ENCODE measurements at regions not wholly inside any gene's neighbourhood (a gene's known extent, or its start where the extent isn't known, plus 50 kb on each side); places are given as distances from the start of the nearest gene placed in this dataset.

- no peak overlapping the region for H3K4me3 ChIP-seq
- intact Hi-C loops (cut with DNase I; ENCODE audit: low total_unique reads): no loop called here
- no peak for DNase-seq
These were observed 222.7 kb downstream of the ANKRD60 start for GRCh38 chr20:58005581-58006345.

GRCh38 chr20:58004900-58005299 lies 223.6 kb downstream of the ANKRD60 start:
- H3K4me3 ChIP-seq: no peak overlapping the region
- no peaks in the 10 kb centered on the region for H3K9me3 ChIP-seq
- TF ChIP-seq CTCF (IDR thresholded peaks at IDR 0.05): no peak
- no peak for TF ChIP-seq POLR2A (IDR thresholded peaks at IDR 0.05)
- no peak for TF ChIP-seq EP300 (IDR thresholded peaks at IDR 0.05)
- no peak for TF ChIP-seq POLR2AphosphoS5 (IDR thresholded peaks at IDR 0.05)
- H3K4me1 ChIP-seq: peaks cover 0 to 1% (median under 1%) of the 10 kb centered on the region in 4 donors
- H3K27me3 ChIP-seq: peaks cover 0 to 7% (median 0%) of the 10 kb centered on the region in 3 donors
- no peak for DNase-seq
- H3K36me3 ChIP-seq: no peaks in the 10 kb centered on the region
- no peak overlapping the region for H3K27ac ChIP-seq
- intact Hi-C loops (cut with DNase I; ENCODE audit: low total_unique reads): no loop called here
- 72 to 82% (median 79%) methylated on average over 4 of the region's 4 CpGs for WGBS, 5 donors

More at GRCh38 chr20:58005581-58006345, 222.7 kb downstream of the ANKRD60 start:
- no peaks in the 10 kb centered on the region for H3K36me3 ChIP-seq
- TF ChIP-seq POLR2AphosphoS5 (IDR thresholded peaks at IDR 0.05) (no peak), POLR2A (IDR thresholded peaks at IDR 0.05) (no peak), CTCF (IDR thresholded peaks at IDR 0.05) (no peak), EP300 (IDR thresholded peaks at IDR 0.05) (no peak)
- WGBS, 5 donors: 75 to 86% (median 82%) methylated on average over 7 to 8 of the region's 8 CpGs
- H3K27me3 ChIP-seq: peaks cover 0 to 15% (median 0%) of the 10 kb centered on the region in 3 donors
- H3K9me3 ChIP-seq: no peaks in the 10 kb centered on the region
- H3K27ac ChIP-seq: no peak overlapping the region
- H3K4me1 ChIP-seq: no peaks in the 10 kb centered on the region

DNA sequence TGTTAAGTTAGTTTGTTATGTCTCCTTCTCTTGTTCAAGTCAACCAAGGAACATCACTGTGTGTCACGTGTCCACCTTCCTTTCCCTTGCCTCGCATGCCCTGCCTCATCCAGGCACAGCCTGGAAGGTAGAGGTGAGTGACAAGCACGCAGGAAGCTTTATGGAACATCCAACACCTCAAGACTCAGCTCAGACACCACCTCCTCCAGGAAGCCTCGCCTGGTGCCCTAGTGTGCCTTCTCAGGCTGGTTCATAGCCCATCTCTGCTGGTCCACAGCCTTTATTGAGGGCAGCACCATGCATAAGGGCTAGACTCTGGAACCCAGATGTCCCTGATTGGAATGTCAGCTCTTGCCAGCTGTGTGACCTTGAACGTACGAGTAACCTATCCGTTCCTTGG lies 224.3 kb downstream of the ANKRD60 start:
- H3K27ac ChIP-seq: no peak overlapping the region
- TF ChIP-seq CTCF (IDR thresholded peaks at IDR 0.05): no peak
- TF ChIP-seq EP300 (IDR thresholded peaks at IDR 0.05): no peak
- TF ChIP-seq POLR2A (IDR thresholded peaks at IDR 0.05): no peak
- TF ChIP-seq POLR2AphosphoS5 (IDR thresholded peaks at IDR 0.05): no peak
- H3K27me3 ChIP-seq: peaks cover 0 to 5% (median 0%) of the 10 kb centered on the region in 3 donors
- peaks cover 0 to 9% (median 4%) of the 10 kb centered on the region in 4 donors for H3K4me1 ChIP-seq
- 79 to 93% (median 88%) methylated on average over 7 of the region's 7 CpGs for WGBS, 5 donors
- no peaks in the 10 kb centered on the region for H3K36me3 ChIP-seq
- no peak overlapping the region for H3K4me3 ChIP-seq
- H3K9me3 ChIP-seq: no peaks in the 10 kb centered on the region
- intact Hi-C loops (cut with DNase I; ENCODE audit: low total_unique reads): no loop called here
- DNase-seq: no peak

DNA sequence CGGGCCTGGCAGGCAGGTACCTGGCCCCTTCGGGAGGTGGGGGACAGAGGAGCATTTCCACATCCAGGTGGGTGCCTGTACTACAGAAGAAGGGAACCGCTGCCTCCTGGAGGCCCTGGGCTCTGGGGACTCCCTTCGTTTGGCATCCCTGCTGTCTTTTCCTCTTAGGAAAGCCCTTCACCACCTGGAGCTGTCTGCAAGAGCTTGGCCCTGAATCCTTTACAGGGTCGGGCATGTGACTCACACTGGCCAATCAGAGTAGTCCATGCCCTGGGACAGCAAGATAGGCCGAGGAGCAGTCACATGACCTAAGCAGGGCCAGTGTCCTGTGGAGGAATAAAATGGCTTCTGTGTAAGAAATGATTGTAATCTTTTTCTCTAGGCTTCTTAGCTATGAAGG lies 224.9 kb downstream of the ANKRD60 start:
- intact Hi-C loops (cut with DNase I; ENCODE audit: low total_unique reads): no loop called here
- H3K27ac ChIP-seq: no peak overlapping the region
- no peaks in the 10 kb centered on the region for H3K36me3 ChIP-seq
- 82 to 94% (median 89%) methylated on average over 6 of the region's 6 CpGs for WGBS, 5 donors
- no peak for TF ChIP-seq EP300 (IDR thresholded peaks at IDR 0.05)
- TF ChIP-seq POLR2A (IDR thresholded peaks at IDR 0.05): no peak
- TF ChIP-seq CTCF (IDR thresholded peaks at IDR 0.05): no peak
- TF ChIP-seq POLR2AphosphoS5 (IDR thresholded peaks at IDR 0.05): no peak
- no peak overlapping the region for H3K4me3 ChIP-seq
- H3K4me1 ChIP-seq: peaks cover 0 to 12% (median 5%) of the 10 kb centered on the region in 4 donors
- H3K9me3 ChIP-seq: no peaks in the 10 kb centered on the region
- no peak for DNase-seq
- peaks cover 0 to 8% (median 0%) of the 10 kb centered on the region in 3 donors for H3K27me3 ChIP-seq
